Osteocyte (in vitro differentiated cells): ENCODE measurements at regions not wholly inside any gene's neighbourhood (a gene's known extent, or its start where the extent isn't known, plus 50 kb on each side); places are given as distances from the start of the nearest gene placed in this dataset.
"Not testable (repeated sequence)": the region's sequence is repeated elsewhere in the genome, so short reads cannot be mapped to it uniquely, and the experiment has no call there.

Experiments
- DNase-seq: peaks from one replicate; pipeline ENCODE4 v3.0.0; 2021; ENCODE audit warnings: mixed read lengths; ENCODE audit not compliant: unreplicated experiment; ENCODE audit errors: extremely low spot score
- H3K27ac Mint-ChIP-seq: one replicate; pipeline ENCODE4 v1.8.0; 2021; ENCODE audit warnings: mild to moderate bottlenecking, mixed read lengths; ENCODE audit not compliant: unreplicated experiment
- H3K27me3 Mint-ChIP-seq: one replicate; pipeline ENCODE4 v1.8.0; 2021; ENCODE audit warnings: mixed read lengths; ENCODE audit not compliant: unreplicated experiment
- H3K36me3 Mint-ChIP-seq: one replicate; pipeline ENCODE4 v1.8.0; 2021; ENCODE audit warnings: mixed read lengths; ENCODE audit not compliant: unreplicated experiment
- H3K4me1 Mint-ChIP-seq: one replicate; pipeline ENCODE4 v1.8.0; 2021; ENCODE audit warnings: mixed read lengths; ENCODE audit not compliant: unreplicated experiment
- H3K4me3 Mint-ChIP-seq: one replicate; pipeline ENCODE4 v1.8.0; 2021; ENCODE audit warnings: mild to moderate bottlenecking, moderate library complexity, mixed read lengths; ENCODE audit not compliant: unreplicated experiment
- H3K9me3 Mint-ChIP-seq: one replicate; pipeline ENCODE4 v1.8.0; 2021; ENCODE audit warnings: mixed read lengths; ENCODE audit not compliant: unreplicated experiment
- TF ChIP-seq, protein P1 (sequence below): fragments of 200-600 bp; sonication (generic); IDR thresholded peaks from 2 replicates; pipeline ENCODE4 v1.5.0; 2021; ENCODE audit warnings: antibody characterized with exemption, mild to moderate bottlenecking, moderate library complexity

DNA sequence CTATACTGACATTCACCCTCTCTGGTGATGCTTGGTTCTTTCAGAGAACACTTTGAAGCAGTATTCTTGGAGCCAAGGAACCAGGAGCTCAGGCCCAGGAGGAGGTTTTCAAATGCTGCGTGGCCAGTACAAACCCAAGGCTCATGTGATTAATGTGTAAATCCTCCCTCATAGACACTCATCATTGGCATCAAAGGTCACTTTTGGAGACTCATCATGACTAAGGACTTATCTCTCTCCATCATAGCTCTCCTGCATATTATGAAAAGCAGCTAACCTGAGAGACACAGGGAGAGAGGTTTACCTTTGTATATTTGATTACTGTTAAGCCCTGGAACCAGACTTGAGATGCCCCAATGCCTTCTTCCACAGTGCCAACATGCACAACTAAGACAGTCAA, 115.3 kb upstream of the SRD5A2 start:
- Mint-ChIP-seq H3K4me1 (no peaks in the 10 kb centered on the region), H3K4me3 (no peak overlapping the region), H3K27ac (no peak overlapping the region), H3K9me3 (peaks cover 47% of the 10 kb centered on the region), H3K36me3 (no peaks in the 10 kb centered on the region), H3K27me3 (no peaks in the 10 kb centered on the region)
- TF ChIP-seq, protein P1, sequence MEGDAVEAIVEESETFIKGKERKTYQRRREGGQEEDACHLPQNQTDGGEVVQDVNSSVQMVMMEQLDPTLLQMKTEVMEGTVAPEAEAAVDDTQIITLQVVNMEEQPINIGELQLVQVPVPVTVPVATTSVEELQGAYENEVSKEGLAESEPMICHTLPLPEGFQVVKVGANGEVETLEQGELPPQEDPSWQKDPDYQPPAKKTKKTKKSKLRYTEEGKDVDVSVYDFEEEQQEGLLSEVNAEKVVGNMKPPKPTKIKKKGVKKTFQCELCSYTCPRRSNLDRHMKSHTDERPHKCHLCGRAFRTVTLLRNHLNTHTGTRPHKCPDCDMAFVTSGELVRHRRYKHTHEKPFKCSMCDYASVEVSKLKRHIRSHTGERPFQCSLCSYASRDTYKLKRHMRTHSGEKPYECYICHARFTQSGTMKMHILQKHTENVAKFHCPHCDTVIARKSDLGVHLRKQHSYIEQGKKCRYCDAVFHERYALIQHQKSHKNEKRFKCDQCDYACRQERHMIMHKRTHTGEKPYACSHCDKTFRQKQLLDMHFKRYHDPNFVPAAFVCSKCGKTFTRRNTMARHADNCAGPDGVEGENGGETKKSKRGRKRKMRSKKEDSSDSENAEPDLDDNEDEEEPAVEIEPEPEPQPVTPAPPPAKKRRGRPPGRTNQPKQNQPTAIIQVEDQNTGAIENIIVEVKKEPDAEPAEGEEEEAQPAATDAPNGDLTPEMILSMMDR = no peak
- no peak for DNase-seq

DNA sequence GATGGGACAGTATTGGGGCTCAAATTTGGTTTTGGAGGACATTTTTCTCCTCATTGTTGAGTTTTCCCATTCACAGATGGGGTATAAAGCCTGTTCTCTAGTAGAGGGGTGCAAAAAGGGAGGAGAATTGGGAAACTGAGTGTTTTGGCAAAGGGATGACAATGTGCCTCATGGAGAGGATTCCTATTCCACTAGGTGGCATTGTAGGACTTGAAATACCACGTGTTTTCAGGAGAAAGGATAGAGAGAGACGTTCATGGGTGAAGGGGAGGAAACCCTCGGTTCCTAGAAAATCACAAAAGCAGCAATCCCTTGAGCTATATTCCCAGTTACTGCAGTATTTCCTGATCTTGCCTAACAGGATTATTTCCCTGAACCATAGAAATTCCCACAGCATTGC, 113.7 kb upstream of the SRD5A2 start:
- no peak overlapping the region for H3K27ac Mint-ChIP-seq
- H3K27me3 Mint-ChIP-seq = no peaks in the 10 kb centered on the region
- H3K36me3 Mint-ChIP-seq = no peaks in the 10 kb centered on the region
- TF ChIP-seq, protein P1 = no peak
- H3K4me3 Mint-ChIP-seq = no peak overlapping the region
- H3K4me1 Mint-ChIP-seq = no peaks in the 10 kb centered on the region
- DNase-seq = no peak
- peaks cover 48% of the 10 kb centered on the region for H3K9me3 Mint-ChIP-seq

DNA sequence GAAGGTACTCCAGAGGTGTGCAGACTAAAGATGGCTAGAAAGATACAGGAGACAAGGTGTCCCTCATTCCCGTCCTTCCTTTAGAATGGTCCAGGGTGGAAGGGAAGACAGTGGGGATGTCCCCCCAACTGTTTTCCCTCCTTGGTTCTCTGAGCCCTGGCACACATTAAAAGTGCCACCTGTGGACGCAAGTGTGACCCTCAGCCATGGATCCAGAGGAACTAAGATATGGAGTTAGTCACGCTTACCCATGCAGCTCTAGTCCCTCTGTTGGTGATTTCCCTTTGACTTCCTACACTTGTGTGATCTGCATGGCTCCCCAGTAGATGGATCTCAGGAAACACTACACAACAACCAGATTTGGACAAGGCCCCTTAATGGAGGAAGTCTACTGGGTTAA, 113.1 kb upstream of the SRD5A2 start:
- H3K4me3 Mint-ChIP-seq = no peak overlapping the region
- no peak overlapping the region for H3K27ac Mint-ChIP-seq
- DNase-seq = no peak
- peaks cover 49% of the 10 kb centered on the region for H3K9me3 Mint-ChIP-seq
- H3K27me3 Mint-ChIP-seq = no peaks in the 10 kb centered on the region
- TF ChIP-seq, protein P1 = no peak
- H3K36me3 Mint-ChIP-seq = no peaks in the 10 kb centered on the region
- H3K4me1 Mint-ChIP-seq = no peaks in the 10 kb centered on the region

DNA sequence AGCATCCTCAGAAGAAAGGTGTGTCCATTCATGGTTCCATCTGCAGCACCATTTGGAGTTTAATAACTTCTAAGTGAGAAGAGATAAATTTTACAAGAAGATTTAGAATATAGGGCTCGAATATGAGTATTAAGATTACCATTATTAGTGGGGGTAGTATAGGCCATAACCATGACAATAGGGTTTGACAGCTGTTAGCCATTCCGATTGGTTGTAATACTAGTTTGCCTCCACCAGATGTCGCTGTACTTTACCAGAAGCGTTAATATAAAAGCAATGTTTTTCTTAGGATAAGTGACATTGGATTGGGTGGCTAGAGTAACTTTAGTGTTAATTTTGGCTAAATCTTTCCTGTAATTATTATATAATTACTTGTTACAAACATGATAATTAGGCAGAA, 107.5 kb upstream of the SRD5A2 start:
- peaks cover 37% of the 10 kb centered on the region for H3K9me3 Mint-ChIP-seq
- DNase-seq = no peak
- H3K4me1 Mint-ChIP-seq = no peaks in the 10 kb centered on the region
- no peaks in the 10 kb centered on the region for H3K27me3 Mint-ChIP-seq
- TF ChIP-seq, protein P1 = peak; percentile 44
- H3K4me3 Mint-ChIP-seq = no peak overlapping the region
- H3K27ac Mint-ChIP-seq = no peak overlapping the region
- no peaks in the 10 kb centered on the region for H3K36me3 Mint-ChIP-seq

DNA sequence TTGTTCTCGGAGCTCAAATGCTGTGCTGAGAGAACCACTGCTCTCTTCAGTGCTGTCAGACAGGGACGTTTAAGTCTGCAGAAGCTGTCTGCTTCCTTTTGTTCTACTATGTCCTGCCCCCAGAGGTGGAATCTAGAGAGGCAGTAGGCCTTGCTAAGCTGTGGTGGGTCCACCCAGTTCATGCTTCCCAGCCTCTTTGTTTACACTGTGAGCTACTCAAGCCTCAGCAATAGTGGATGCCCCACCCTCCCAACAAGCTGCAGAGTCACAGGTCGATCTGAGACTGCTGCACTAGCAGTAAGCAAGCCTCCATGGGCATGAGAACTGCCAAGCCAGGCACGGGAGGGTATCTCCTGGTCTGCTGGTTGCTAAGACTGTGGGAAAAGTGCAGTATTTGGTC, 102.8 kb upstream of the SRD5A2 start:
- H3K4me1 Mint-ChIP-seq, H3K27me3 Mint-ChIP-seq, H3K4me3 Mint-ChIP-seq, H3K36me3 Mint-ChIP-seq, DNase-seq, H3K27ac Mint-ChIP-seq: not testable (repeated sequence)
- H3K9me3 Mint-ChIP-seq = peaks cover 29% of the 10 kb centered on the region

DNA sequence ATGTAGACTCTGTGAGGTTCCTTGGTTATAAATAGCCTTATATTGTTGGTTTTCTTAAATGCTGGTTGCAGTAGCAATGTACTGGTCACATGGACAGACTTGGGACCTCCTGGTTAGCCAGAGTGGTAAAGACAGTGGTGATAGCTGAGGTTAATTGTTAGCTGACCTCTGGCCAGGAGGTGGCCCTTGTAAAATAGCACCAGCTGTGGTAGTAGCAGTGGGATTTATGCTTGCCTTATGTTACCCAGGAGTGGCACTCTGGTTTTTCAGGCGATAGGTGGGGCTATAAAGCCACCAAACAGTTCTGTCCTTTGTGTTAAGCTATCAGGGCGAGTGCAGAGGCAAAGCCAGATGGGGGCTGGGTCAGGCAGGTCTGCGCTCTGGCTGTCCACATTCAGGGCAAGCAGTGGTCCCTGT, 94.8 kb upstream of the SRD5A2 start:
- DNase-seq = no peak
- H3K27ac Mint-ChIP-seq = no peak overlapping the region
- H3K4me3 Mint-ChIP-seq = no peak overlapping the region
- TF ChIP-seq, protein P1 = peak; percentile 34
- H3K36me3 Mint-ChIP-seq = no peaks in the 10 kb centered on the region
- peaks cover 27% of the 10 kb centered on the region for H3K9me3 Mint-ChIP-seq
- H3K4me1 Mint-ChIP-seq = no peaks in the 10 kb centered on the region
- no peaks in the 10 kb centered on the region for H3K27me3 Mint-ChIP-seq
